HG03039 (cell line): ENCODE measurements at regions not wholly inside any gene's neighbourhood (a gene's known extent, or its start where the extent isn't known, plus 50 kb on each side); places are given as distances from the start of the nearest gene placed in this dataset.

Experiments
- ATAC-seq: cut with Tn5 transposase; IDR thresholded peaks from one replicate; pipeline ENCODE4 v1.9.1; 2021; ENCODE audit warnings: mild to moderate bottlenecking, moderate library complexity; ENCODE audit not compliant: unreplicated experiment

- no peak for ATAC-seq
Observed at GRCh38 chr12:124094733-124095132, 121.7 kb downstream of the ZNF664 start.

GRCh38 chr12:124096109-124096508, 123.1 kb downstream of the ZNF664 start:
- ATAC-seq = no peak

GRCh38 chr12:124096869-124097434, 123.9 kb downstream of the ZNF664 start:
- no peak for ATAC-seq

GRCh38 chr12:124097701-124098100, 124.7 kb downstream of the ZNF664 start:
- ATAC-seq = no peak

GRCh38 chr12:124098101-124098757, 125.2 kb downstream of the ZNF664 start:
- no peak for ATAC-seq

GRCh38 chr12:124098887-124099286, 125.9 kb downstream of the ZNF664 start:
- ATAC-seq = no peak

- no peak for ATAC-seq
Observed at GRCh38 chr12:124099661-124100060, 126.6 kb downstream of the ZNF664 start.

GRCh38 chr12:124100572-124101178, 127.7 kb downstream of the ZNF664 start:
- ATAC-seq = no peak

GRCh38 chr12:124105546-124105945, 132.5 kb downstream of the ZNF664 start:
- ATAC-seq = no peak

GRCh38 chr12:124107351-124107750, 134.3 kb downstream of the ZNF664 start:
- no peak for ATAC-seq

- ATAC-seq = no peak
Observed at GRCh38 chr12:124109760-124110159, 136.7 kb downstream of the ZNF664 start.

- ATAC-seq = no peak
Observed at GRCh38 chr12:124110372-124110883, 137.4 kb downstream of the ZNF664 start.

GRCh38 chr12:124111006-124111405, 138.0 kb downstream of the ZNF664 start:
- ATAC-seq = no peak

GRCh38 chr12:124114316-124114715, 141.3 kb downstream of the ZNF664 start:
- ATAC-seq = no peak

- no peak for ATAC-seq
Observed at GRCh38 chr12:124115496-124115895, 142.5 kb downstream of the ZNF664 start.

GRCh38 chr12:124115976-124116690, 143.1 kb downstream of the ZNF664 start:
- ATAC-seq = no peak

GRCh38 chr12:124120739-124121138, 147.7 kb downstream of the ZNF664 start:
- no peak for ATAC-seq

GRCh38 chr12:124122722-124123121, 149.7 kb downstream of the ZNF664 start:
- no peak for ATAC-seq

GRCh38 chr12:124123296-124124000, 150.4 kb downstream of the ZNF664 start:
- no peak for ATAC-seq

- ATAC-seq = peak; percentile 53
Observed at GRCh38 chr12:124125203-124125871, 152.3 kb downstream of the ZNF664 start.
